ENCODE measurements at regions not wholly inside any gene's neighbourhood (a gene's known extent, or its start where the extent isn't known, plus 50 kb on each side); places are given as distances from the start of the nearest gene placed in this dataset.

DNA sequence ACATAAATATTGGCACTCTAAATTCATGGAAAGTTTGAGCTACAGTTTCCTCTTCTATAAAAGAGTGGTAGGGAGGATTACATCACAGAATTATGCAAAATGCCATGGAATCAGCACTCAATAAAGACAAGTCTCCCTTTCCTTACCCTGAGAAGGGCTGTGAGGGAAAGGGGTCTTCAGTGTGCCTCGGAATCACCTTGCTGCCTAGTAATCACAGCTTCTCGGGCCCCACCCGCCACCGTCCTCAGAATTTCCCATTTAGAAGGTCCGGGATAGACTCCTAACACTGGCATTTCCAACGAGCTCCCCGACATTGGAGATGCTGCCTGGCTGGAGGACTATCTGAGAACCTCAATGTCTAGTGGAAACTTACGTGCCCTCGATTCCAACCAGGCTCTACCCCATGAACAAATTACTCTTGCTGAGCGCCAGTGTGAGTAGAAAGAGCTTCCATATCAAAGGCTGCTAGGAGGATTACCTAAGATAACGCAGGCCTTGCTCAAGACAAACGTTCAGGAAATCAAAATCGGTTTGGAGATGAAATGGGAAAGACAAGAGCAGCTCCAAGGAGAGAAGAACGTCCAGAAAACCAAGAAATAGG, 92.1 kb upstream of the CHD2 start:
- 60% methylated on average over 14 of the region's 14 CpGs; no CpG with 5 or more reads in 1 of the 2 experiments for WGBS, 2 experiments (ENCODE audit: extremely low coverage in 1 of 2, insufficient coverage in 1 of 2, insufficient read length in 1 of 2, insufficient replicate concordance in 2 of 2, low coverage in 1 of 2, low lambda C conversion rate in 2 of 2, missing lambda C conversion rate in 1 of 2)
- Histone ChIP-seq H3K9me3 (ENCODE audit: insufficient read depth in 2 of 2, low read depth in 1 of 2, low read length in 1 of 2) (no peaks in the 10 kb centered on the region), H2BK12ac (ENCODE audit: low read depth, low read length) (peak overlapping the region; percentile 94), H2BK15ac (ENCODE audit: low read length) (peak overlapping the region; percentile 88; the same call in 1 of the 2 replicates), H3K4me3 (ENCODE audit: extremely low read depth in 1 of 4, insufficient read depth in 2 of 4, low read depth in 3 of 4, low read length in 4 of 4) (peak overlapping the region; percentile 24 to 66 (median 28); a peak in 7 of 8 replicates), H2AK5ac (ENCODE audit: low read depth, low read length) (no peak overlapping the region), H3K4me2 (ENCODE audit: insufficient read depth in 1 of 2, low read depth in 2 of 2, low read length in 2 of 2) (peak overlapping the region; percentile 68 to 73), H3K36me3 (ENCODE audit: control insufficient read depth in 2 of 4, insufficient read depth in 4 of 4, low read length in 3 of 4) (no peaks in the 10 kb centered on the region), H3K56ac (replicated peaks; ENCODE audit: insufficient read length, low read depth, low read length) (no peak overlapping the region), H3K9ac (replicated peaks in 1 of 4; ENCODE audit: extremely low read depth in 1 of 4, low read depth in 3 of 4, low read length in 3 of 4) (peak overlapping the region in 2 of 4 experiments; percentile 32 to 69; a peak in 4 of 7 replicates), H4K8ac (ENCODE audit: extremely low read depth, insufficient read depth, low read length) (no peak overlapping the region), H3K79me1 (ENCODE audit: low read depth, low read length) (no peaks in the 10 kb centered on the region), H3K27me3 (replicated peaks in 1 of 4; ENCODE audit: control insufficient read depth in 3 of 4, extremely low read depth in 1 of 4, insufficient read depth in 3 of 4, low read length in 3 of 4) (no peaks in the 10 kb centered on the region), H3K23ac (ENCODE audit: insufficient read length) (no peak overlapping the region), H3K14ac (ENCODE audit: insufficient read length) (no peak overlapping the region), H3K23me2 (ENCODE audit: low read depth, low read length) (peaks cover 5% of the 10 kb centered on the region; the same call in 1 of the 2 replicates), H4K20me1 (replicated peaks in 1 of 2; ENCODE audit: control insufficient read depth in 1 of 2, insufficient read depth in 2 of 2, low read length in 2 of 2) (no peaks in the 10 kb centered on the region), H3K4ac (replicated peaks; ENCODE audit: insufficient read length, low read depth, low read length) (peak overlapping the region; percentile 46), H2BK5ac (ENCODE audit: low read depth, low read length) (peak overlapping the region; percentile 58; the same call in 1 of the 2 replicates), H3K18ac (ENCODE audit: extremely low read depth, low read length) (peak overlapping the region; percentile 93), H3K27ac (ENCODE audit: low read depth, low read length) (no peak overlapping the region), H2AFZ (ENCODE audit: low read length) (peak overlapping the region; percentile 22; the same call in 1 of the 2 replicates), H4K91ac (replicated peaks; ENCODE audit: insufficient read length, low read length) (peak overlapping the region; percentile 52), H2BK20ac (ENCODE audit: low read length) (peak overlapping the region; percentile 80; the same call in 1 of the 2 replicates), H3K79me2 (ENCODE audit: control insufficient read depth in 1 of 2, insufficient read depth in 2 of 2, low read length in 2 of 2) (no peaks in the 10 kb centered on the region), H2BK120ac (replicated peaks; ENCODE audit: low read depth, low read length) (peak overlapping the region; percentile 5), H4K5ac (ENCODE audit: insufficient read length, low read depth, low read length) (no peak overlapping the region), H3K4me1 (replicated peaks in 1 of 4; ENCODE audit: control insufficient read depth in 3 of 4, insufficient read depth in 4 of 4, low read length in 3 of 4) (peaks cover 11 to 16% (median 12%) of the 10 kb centered on the region in 4 experiments; a peak in 6 of 7 replicates)
- ChIA-PET POLR2A (ENCODE audit: partially characterized antibody) (interaction anchor here (0.7 to 7.3 kb wide), 17 partner anchors 12 to 114 kb away, joined by 3 to 226 read pairs (median 7); partner anchors contain the start of gene CHD2), CTCF (ENCODE audit: partially characterized antibody) (interaction anchor here (0.6 to 6.9 kb wide), 19 partner anchors 12 to 222 kb away, joined by 3 to 54 read pairs (median 6); partner anchors contain the start of gene CHD2)
- DNase-seq (ENCODE audit: low read depth in 1 of 2, low spot score in 2 of 2) (no peak), FAIRE-seq (no peak)
- TF ChIP-seq, protein P1, sequence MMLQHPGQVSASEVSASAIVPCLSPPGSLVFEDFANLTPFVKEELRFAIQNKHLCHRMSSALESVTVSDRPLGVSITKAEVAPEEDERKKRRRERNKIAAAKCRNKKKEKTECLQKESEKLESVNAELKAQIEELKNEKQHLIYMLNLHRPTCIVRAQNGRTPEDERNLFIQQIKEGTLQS (IDR thresholded peaks at IDR 0.05; ENCODE audit: insufficient read depth, low read depth, low read length), result no peak
- no peak for TF ChIP-seq KDM5A (IDR thresholded peaks at IDR 0.05; ENCODE audit: low read length)
